ENCODE measurements at regions not wholly inside any gene's neighbourhood (a gene's known extent, or its start where the extent isn't known, plus 50 kb on each side); places are given as distances from the start of the nearest gene placed in this dataset.
"Not testable (repeated sequence)": the region's sequence is repeated elsewhere in the genome, so short reads cannot be mapped to it uniquely, and the experiment has no call there.

DNA sequence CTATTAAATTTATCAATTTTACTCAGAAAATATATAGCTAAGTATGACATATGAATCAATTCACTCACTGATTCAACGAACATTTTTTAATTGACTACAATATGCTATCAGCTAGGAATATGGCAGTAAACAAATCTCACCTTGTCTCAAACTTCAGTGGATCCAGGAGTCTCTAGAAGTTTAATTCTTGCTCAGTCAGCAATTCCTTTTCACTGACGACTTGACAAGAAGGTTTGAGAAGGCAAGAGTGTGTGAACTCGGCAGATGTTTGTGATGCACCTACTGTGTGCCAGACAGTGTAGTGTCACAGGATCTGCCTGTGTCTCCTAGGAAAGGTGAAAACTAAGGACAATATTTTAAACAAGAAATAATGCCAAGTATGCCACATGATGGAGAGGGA, 4175.7 kb upstream of the OR11H1 start:
- not testable (repeated sequence) for DNase-seq (ENCODE audit: low spot score)

DNA sequence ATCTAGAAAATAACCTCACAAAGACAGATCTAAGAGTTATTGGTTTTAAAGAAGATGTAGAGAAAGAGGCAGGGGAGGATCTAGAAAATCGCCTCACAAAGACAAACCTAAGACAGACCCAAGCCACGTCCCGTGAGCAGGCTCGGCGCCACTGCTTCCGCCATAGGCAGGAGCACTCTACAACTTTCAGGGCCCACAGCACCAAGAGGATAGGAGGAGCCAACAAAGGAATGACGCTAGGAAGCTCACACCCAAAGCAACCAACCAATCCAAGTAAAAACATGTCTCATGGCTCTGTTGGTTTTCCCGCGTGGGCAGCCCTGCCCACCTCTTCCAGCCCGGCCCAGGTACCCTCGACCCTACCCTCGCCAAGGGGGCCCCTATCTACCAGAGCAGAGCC, 4167.4 kb upstream of the OR11H1 start:
- DNase-seq (ENCODE audit: low spot score): peak; percentile 2

DNA sequence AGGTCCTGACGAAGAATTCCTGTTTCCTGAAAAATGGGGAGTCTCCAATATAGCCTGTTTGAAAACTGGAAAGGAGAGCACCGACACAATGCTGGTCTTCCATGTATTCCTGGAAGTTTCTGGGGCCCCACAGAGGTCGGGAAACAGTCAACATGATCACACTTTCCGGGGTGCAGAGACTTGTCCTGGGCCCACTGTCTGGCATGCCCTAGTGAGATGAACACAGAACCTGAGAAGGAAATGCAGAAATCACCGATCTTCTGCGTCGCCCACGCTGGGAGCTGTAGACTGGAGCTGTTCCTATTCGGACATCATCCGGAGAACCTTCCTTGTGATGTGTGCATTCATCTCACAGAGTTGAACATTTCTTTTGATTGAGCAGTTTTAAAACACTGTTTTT, 4166.5 kb upstream of the OR11H1 start:
- not testable (repeated sequence) for DNase-seq (ENCODE audit: low spot score)

DNA sequence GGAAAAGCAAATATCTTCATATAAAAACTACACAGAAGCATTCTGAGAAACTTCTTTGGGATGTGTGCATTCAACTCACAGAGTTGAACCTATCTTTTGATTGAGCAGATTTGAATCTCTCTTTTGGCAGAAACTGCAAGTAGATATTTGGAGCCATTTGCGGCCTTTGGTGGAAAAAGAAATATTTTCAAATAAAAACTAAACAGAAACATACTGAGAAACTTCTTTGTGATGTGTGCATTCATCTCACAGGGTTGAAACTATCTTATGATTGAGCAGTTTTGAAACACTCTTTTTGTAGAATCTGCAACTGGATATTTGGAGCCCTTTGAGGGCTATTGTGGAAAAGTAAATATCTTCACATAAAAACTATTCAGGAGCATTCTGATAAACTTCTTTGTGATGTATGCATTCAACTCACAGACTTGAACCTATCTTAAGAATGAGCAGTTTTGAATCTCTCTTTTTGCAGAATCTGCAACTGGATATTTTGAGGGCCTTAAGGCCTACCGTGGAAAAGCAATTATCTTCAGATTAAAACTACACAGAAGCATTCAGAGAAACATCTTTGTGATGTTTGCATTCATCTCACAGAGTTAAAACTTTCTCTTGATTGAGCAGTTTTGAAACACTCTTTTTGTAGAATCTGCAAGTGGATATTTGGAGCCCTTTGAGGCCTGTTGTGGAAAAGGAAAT, 4158.2 kb upstream of the OR11H1 start:
- not testable (repeated sequence) for DNase-seq (ENCODE audit: low spot score)

DNA sequence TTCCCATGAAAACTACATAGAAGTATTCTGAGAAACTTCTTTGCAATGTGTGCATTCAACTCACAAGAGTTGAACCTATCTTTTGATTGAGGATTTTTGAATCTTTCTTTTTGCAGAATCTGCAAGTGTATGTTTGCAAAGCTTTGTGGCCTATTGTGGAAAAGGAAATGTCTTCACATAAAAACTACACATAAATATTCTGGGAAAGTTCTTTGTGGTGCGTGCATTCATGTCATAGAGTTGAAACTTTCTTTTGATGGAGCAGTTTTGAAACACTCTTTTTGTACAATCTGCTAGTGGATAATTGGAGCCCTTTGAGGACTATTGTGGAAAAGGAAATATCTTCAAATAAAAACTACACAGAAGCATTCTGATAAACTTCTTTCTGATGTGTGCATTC, 4157.7 kb upstream of the OR11H1 start:
- DNase-seq (ENCODE audit: low spot score): not testable (repeated sequence)
